SK-N-SH (cell line): ENCODE measurements at regions not wholly inside any gene's neighbourhood (a gene's known extent, or its start where the extent isn't known, plus 50 kb on each side); places are given as distances from the start of the nearest gene placed in this dataset.
A peak's percentile ranks its signal among the peaks of the same experiment; 100 is the strongest.

Experiments used
- CTCF ChIA-PET: fragments of 300-600, 350-600 bp; formaldehyde crosslinking; extraction: SDS; loops from one replicate; lab custom pipeline; 2021; lab: Yijun Ruan, JAX
- POLR2A ChIA-PET: fragments of 350-600 bp; sonication (Branson Sonifier 250); formaldehyde crosslinking; extraction: SDS; loops from one replicate; lab custom pipeline; 2020; ENCODE audit warnings: antibody characterized with exemption, inconsistent platforms; lab: Yijun Ruan, JAX
- DNase-seq: peaks from one replicate; pipeline ENCODE4 v3.0.0; 2012
- H2AFZ ChIP-seq: fragments of 200-600 bp; sonication (generic); 2 replicates; pipeline ENCODE4 v1.8.1; 2016; ENCODE audit warnings: antibody characterized with exemption, mild to moderate bottlenecking, low read depth
- H3F3A ChIP-seq: fragments of 200-600 bp; sonication (generic); replicated peaks from 2 replicates; pipeline ENCODE3; 2016; ENCODE audit warnings: antibody characterized with exemption, mild to moderate bottlenecking; ENCODE audit not compliant: insufficient read depth
- H3K27ac ChIP-seq, 2 experiments: fragments of 200-500 bp in 1 of 2; fragments of 200-600 bp in 1 of 2; sonication (Bioruptor generic) in 1 of 2; sonication (generic), shearing (Covaris generic) in 1 of 2; 2 replicates each; pipeline versions ENCODE4 v1.5.1 to v1.6.1; 2014 to 2016; ENCODE audit warnings: low read depth in 2 of 2, inconsistent platforms in 1 of 2, low read length in 1 of 2, mild to moderate bottlenecking in 1 of 2, mixed read lengths in 1 of 2
- H3K27me3 ChIP-seq: fragments of 200-600 bp; sonication (generic), shearing (Covaris generic); 2 replicates; pipeline ENCODE4 v1.6.1; 2016; ENCODE audit warnings: mixed run types; ENCODE audit not compliant: insufficient read depth
- H3K36me3 ChIP-seq, 2 experiments: fragments of 200-500 bp in 1 of 2; fragments of 200-600 bp in 1 of 2; sonication (Bioruptor generic) in 1 of 2; sonication (generic) in 1 of 2; replicated peaks in 1 of 2; 2 replicates each; pipeline versions ENCODE3 to v1.5.1; 2014 to 2016; ENCODE audit warnings: low read length in 1 of 2, mild to moderate bottlenecking in 1 of 2; ENCODE audit not compliant: insufficient read depth in 2 of 2, control insufficient read depth in 1 of 2
- H3K4me1 ChIP-seq, 2 experiments: fragments of 200-500 bp in 1 of 2; fragments of 200-600 bp in 1 of 2; sonication (Bioruptor generic) in 1 of 2; sonication (generic), shearing (Covaris generic) in 1 of 2; 2 replicates each; pipeline versions ENCODE4 v1.5.1 to v1.6.1; 2014 to 2016; ENCODE audit warnings: low read depth in 1 of 2, low read length in 1 of 2, mixed run types in 1 of 2; ENCODE audit not compliant: insufficient read depth in 2 of 2, control insufficient read depth in 1 of 2
- H3K4me2 ChIP-seq: fragments of 200-600 bp; sonication (generic), shearing (Covaris generic); 2 replicates; pipeline ENCODE4 v1.6.1; 2017; ENCODE audit warnings: mixed run types
- H3K4me3 ChIP-seq, 2 experiments: fragments of 200-500 bp in 1 of 2; fragments of 200-600 bp in 1 of 2; sonication (Bioruptor generic) in 1 of 2; sonication (generic), shearing (Covaris generic) in 1 of 2; 2 replicates each; pipeline versions ENCODE4 v1.5.1 to v1.8.1; 2014 to 2016; ENCODE audit warnings: low read depth in 2 of 2, inconsistent platforms in 1 of 2, low read length in 1 of 2, mild to moderate bottlenecking in 1 of 2, mixed read lengths in 1 of 2, moderate library complexity in 1 of 2
- H3K79me2 ChIP-seq: fragments of 200-600 bp; sonication (generic); 2 replicates; pipeline ENCODE4 v1.8.1; 2017; ENCODE audit warnings: mild to moderate bottlenecking; ENCODE audit not compliant: insufficient read depth
- H3K9ac ChIP-seq: fragments of 200-600 bp; sonication (generic); 2 replicates; pipeline ENCODE4 v1.6.1; 2017; ENCODE audit warnings: mixed run types
- H3K9me2 ChIP-seq: fragments of 200-600 bp; sonication (generic); 2 replicates; pipeline ENCODE4 v1.6.1; 2017; ENCODE audit warnings: mixed run types
- H3K9me3 ChIP-seq: fragments of 200-600 bp; sonication (generic); 2 replicates; pipeline ENCODE4 v1.6.1; 2017; ENCODE audit warnings: mixed run types, mild to moderate bottlenecking, moderate library complexity
- H4K20me1 ChIP-seq: fragments of 200-600 bp; sonication (generic); 2 replicates; pipeline ENCODE4 v1.6.1; 2017; ENCODE audit warnings: mild to moderate bottlenecking, mixed run types; ENCODE audit not compliant: insufficient read depth
- EP300 ChIP-seq, 2 experiments: IDR thresholded peaks; 2 replicates each; pipeline versions ENCODE4 v1.4.0 to v1.6.1; 2012; ENCODE audit warnings: borderline replicate concordance in 1 of 2, low read depth in 1 of 2, low read length in 1 of 2
- FOXM1 ChIP-seq: IDR thresholded peaks from 2 replicates; pipeline ENCODE4 v1.4.0; 2012; ENCODE audit warnings: low read depth, mild to moderate bottlenecking
- GATA2 ChIP-seq: sonication (generic); formaldehyde crosslinking; IDR thresholded peaks from 2 replicates; pipeline ENCODE4 v1.5.0; 2020; ENCODE audit warnings: mild to moderate bottlenecking, missing genetic modification reagents
- IRF3 ChIP-seq: fragments of 150-350 bp; IDR thresholded peaks from 2 replicates; pipeline ENCODE4 v1.6.1; 2016; ENCODE audit warnings: mild to moderate bottlenecking, low read depth, low read length
- MAX ChIP-seq: IDR thresholded peaks from 2 replicates; pipeline ENCODE4 v1.4.0; 2012; ENCODE audit warnings: low read depth
- MXI1 ChIP-seq: IDR thresholded peaks from 2 replicates; pipeline ENCODE4 v1.6.1; 2012; ENCODE audit warnings: mild to moderate bottlenecking, low read depth, low read length, improper control_type of control experiment
- POLR2AphosphoS5 ChIP-seq: IDR thresholded peaks from 2 replicates; pipeline ENCODE4 v1.6.1; 2012; ENCODE audit warnings: low read depth, low read length
- RCOR1 ChIP-seq: fragments of 150-350 bp; IDR thresholded peaks from 2 replicates; pipeline ENCODE4 v1.6.1; 2017; ENCODE audit warnings: antibody characterized with exemption, low read length
- RXRA ChIP-seq: IDR thresholded peaks from 2 replicates; pipeline ENCODE4 v1.4.0; 2012; ENCODE audit warnings: low read depth, mild to moderate bottlenecking, borderline replicate concordance
- WGBS: methylation state at CpG from one replicate; pipeline ENCODE4 v1.1.6; 2017; ENCODE audit warnings: low lambda C conversion rate; 5-methylcytosine and 5-hydroxymethylcytosine counted together

DNA sequence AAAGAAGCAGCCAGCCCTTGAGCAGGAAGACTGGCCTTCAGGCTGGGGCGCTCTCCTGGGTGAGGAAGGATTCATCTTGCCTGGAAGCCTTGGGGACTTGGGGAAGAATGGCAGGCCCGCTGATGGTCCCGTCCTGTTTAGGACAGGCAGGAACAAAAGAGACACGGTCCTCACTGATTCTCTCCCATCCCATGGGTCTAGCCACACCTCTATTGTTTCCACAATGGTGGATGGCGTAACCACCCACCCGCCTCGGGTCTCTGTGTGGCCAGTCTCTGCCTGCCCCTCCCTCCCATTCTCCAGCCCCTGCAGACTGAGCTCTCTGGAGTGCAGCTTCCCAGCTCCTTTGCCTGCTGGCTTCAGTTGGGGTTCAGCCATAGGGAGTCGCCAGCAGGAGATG lies 284.3 kb downstream of the UACA start:
- DNase-seq: no peak
- peak overlapping the region in 1 of 2 experiments; percentile 4; a peak in 1 of 4 replicates for H3K27ac ChIP-seq
- H3K79me2 ChIP-seq: no peaks in the 10 kb centered on the region
- H2AFZ ChIP-seq: no peak overlapping the region
- ChIA-PET CTCF (interaction anchor here (0.6 to 4.7 kb wide), 3 partner anchors 10 to 45 kb away, joined by 3 to 25 read pairs (median 6); no protein-coding TSS in a partner anchor), POLR2A (no interaction called here)
- 91% methylated on average over 8 of the region's 8 CpGs for WGBS
- H3F3A ChIP-seq: peaks cover 9% of the 10 kb centered on the region
- no peak overlapping the region for H3K9ac ChIP-seq
- H3K9me2 ChIP-seq: no peaks in the 10 kb centered on the region
- no peaks in the 10 kb centered on the region for H4K20me1 ChIP-seq
- TF ChIP-seq RCOR1 (no peak), MAX (no peak), EP300 (IDR thresholded peaks at IDR 0.05; ENCODE audit: borderline replicate concordance in 1 of 2, low read depth in 1 of 2, low read length in 1 of 2) (no peak), RXRA (no peak), FOXM1 (no peak), MXI1 (no peak)
- no peaks in the 10 kb centered on the region for H3K9me3 ChIP-seq
- H3K4me3 ChIP-seq: no peak overlapping the region
- peaks cover 17 to 21% of the 10 kb centered on the region in 2 experiments; a peak in 3 of 4 replicates for H3K4me1 ChIP-seq
- H3K4me2 ChIP-seq: no peak overlapping the region
- no peaks in the 10 kb centered on the region for H3K27me3 ChIP-seq
- H3K36me3 ChIP-seq: no peaks in the 10 kb centered on the region

GRCh38 chr15:70478251-70478990 lies 284.9 kb downstream of the UACA start:
- Histone ChIP-seq H3K36me3 (no peaks in the 10 kb centered on the region), H3K9me3 (no peaks in the 10 kb centered on the region), H3K9me2 (no peaks in the 10 kb centered on the region), H3K4me3 (no peak overlapping the region), H3K27ac (peak overlapping the region in 1 of 2 experiments; percentile 11; a peak in 1 of 4 replicates), H3K27me3 (no peaks in the 10 kb centered on the region), H3F3A (peaks cover 13% of the 10 kb centered on the region), H3K4me1 (peaks cover 22 to 25% of the 10 kb centered on the region in 2 experiments; a peak in 3 of 4 replicates), H3K79me2 (no peaks in the 10 kb centered on the region), H3K9ac (no peak overlapping the region), H3K4me2 (no peak overlapping the region), H4K20me1 (no peaks in the 10 kb centered on the region), H2AFZ (no peak overlapping the region)
- CTCF ChIA-PET: interaction anchor here (0.6 to 4.7 kb wide), 4 partner anchors 10 to 44 kb away, joined by 3 to 25 read pairs (median 4); no protein-coding TSS in a partner anchor
- peak; percentile 75 for DNase-seq
- 86% methylated on average over 18 of the region's 19 CpGs for WGBS
- TF ChIP-seq POLR2AphosphoS5 (no peak), EP300 (IDR thresholded peaks at IDR 0.05; ENCODE audit: borderline replicate concordance in 1 of 2, low read depth in 1 of 2, low read length in 1 of 2) (peak in 1 of 2 experiments; percentile 37; a peak in 1 of 4 replicates), GATA2 (CRISPR knock-in tag) (0 out of 2 replicates have a peak, but pooled peaks have one; percentile 16), IRF3 (no peak)
- POLR2A ChIA-PET: interaction anchor here (0.7 kb wide), 1 partner anchor 307 kb away, joined by 3 read pairs; no protein-coding TSS in a partner anchor
